ENCODE measurements at regions not wholly inside any gene's neighbourhood (a gene's known extent, or its start where the extent isn't known, plus 50 kb on each side); places are given as distances from the start of the nearest gene placed in this dataset.
"Not testable (repeated sequence)": the region's sequence is repeated elsewhere in the genome, so short reads cannot be mapped to it uniquely, and the experiment has no call there.

GRCh38 chr1:30655672-30656071 lies 67.7 kb downstream of the MATN1 start:
- Histone ChIP-seq H3K27me3 (no peaks in the 10 kb centered on the region), H3K9me3 (no peaks in the 10 kb centered on the region), H3K4me1 (peaks cover 3% of the 10 kb centered on the region; the same call in 1 of the 2 replicates), H3K36me3 (no peaks in the 10 kb centered on the region), H3K4me3 (ENCODE audit: low read depth, low read length) (no peak overlapping the region)
- DNase-seq: no peak
- no peak for TF ChIP-seq CTCF (IDR thresholded peaks at IDR 0.05; ENCODE audit: low read depth, low read length)

DNA sequence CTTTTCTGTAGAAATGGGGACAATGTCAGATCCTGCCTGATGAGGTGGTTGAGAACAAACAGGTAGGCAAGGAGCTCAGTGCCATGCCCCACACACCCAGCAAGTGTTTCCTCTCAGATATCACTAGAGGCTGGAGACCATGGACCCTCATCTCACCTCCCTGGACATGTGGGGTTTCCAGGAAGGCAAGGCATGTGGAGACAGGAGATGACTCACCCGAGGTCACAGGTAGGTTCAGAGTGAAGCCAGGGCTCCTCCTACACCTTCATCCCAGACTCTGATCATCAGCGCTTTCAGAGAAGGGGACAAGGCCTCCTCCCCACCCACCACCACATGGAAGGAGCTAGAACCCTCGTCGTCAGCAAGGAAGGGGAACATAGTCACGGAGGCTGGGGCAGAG lies 69.2 kb downstream of the MATN1 start:
- H3K4me3 ChIP-seq (ENCODE audit: low read depth, low read length): no peak overlapping the region
- H3K27me3 ChIP-seq: no peaks in the 10 kb centered on the region
- H3K36me3 ChIP-seq: no peaks in the 10 kb centered on the region
- DNase-seq: no peak
- peaks cover 3% of the 10 kb centered on the region; the same call in 1 of the 2 replicates for H3K4me1 ChIP-seq
- H3K9me3 ChIP-seq: no peaks in the 10 kb centered on the region
- TF ChIP-seq CTCF (IDR thresholded peaks at IDR 0.05; ENCODE audit: low read depth, low read length): no peak

- TF ChIP-seq CTCF (IDR thresholded peaks at IDR 0.05; ENCODE audit: low read depth, low read length): no peak
- H3K4me1 ChIP-seq: peaks cover 3% of the 10 kb centered on the region; the same call in 1 of the 2 replicates
These were observed 71.1 kb downstream of the MATN1 start for GRCh38 chr1:30652152-30652841.

DNA sequence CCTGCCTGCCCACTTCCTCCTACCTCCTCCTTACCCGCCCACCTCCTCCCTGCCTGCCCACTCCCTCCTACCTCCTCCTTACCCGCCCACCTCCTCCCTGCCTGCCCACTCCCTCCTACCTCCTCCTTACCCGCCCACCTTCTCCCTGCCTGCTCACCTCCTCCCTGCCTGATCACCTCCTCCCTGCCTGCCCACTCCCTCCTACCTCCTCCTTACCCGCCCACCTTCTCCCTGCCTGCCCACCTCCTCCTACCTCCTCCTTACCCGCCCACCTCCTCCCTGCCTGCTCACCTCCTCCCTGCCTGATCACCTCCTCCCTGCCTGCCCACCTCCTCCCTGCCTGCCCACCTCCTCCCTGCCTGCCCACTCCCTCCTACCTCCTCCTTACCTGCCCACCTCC lies 72.0 kb downstream of the MATN1 start:
- H3K4me1 ChIP-seq; H3K4me3 ChIP-seq (ENCODE audit: low read depth, low read length); H3K27me3 ChIP-seq; DNase-seq; H3K9me3 ChIP-seq; H3K36me3 ChIP-seq: not testable (repeated sequence)

More at GRCh38 chr1:30652152-30652841, 71.1 kb downstream of the MATN1 start:
- DNase-seq: no peak
- Histone ChIP-seq H3K27me3 (no peaks in the 10 kb centered on the region), H3K9me3 (no peaks in the 10 kb centered on the region), H3K4me3 (ENCODE audit: low read depth, low read length) (no peak overlapping the region), H3K36me3 (no peaks in the 10 kb centered on the region)

GRCh38 chr1:30650968-30651320 lies 72.4 kb downstream of the MATN1 start:
- H3K9me3 ChIP-seq: no peaks in the 10 kb centered on the region
- no peaks in the 10 kb centered on the region for H3K27me3 ChIP-seq
- no peaks in the 10 kb centered on the region for H3K36me3 ChIP-seq
- peaks cover 3% of the 10 kb centered on the region; the same call in 1 of the 2 replicates for H3K4me1 ChIP-seq
- DNase-seq: no peak
- no peak for TF ChIP-seq CTCF (IDR thresholded peaks at IDR 0.05; ENCODE audit: low read depth, low read length)
- no peak overlapping the region for H3K4me3 ChIP-seq (ENCODE audit: low read depth, low read length)

- H3K36me3 ChIP-seq: no peaks in the 10 kb centered on the region
- no peak for DNase-seq
- no peak overlapping the region for H3K4me3 ChIP-seq (ENCODE audit: low read depth, low read length)
- TF ChIP-seq CTCF (IDR thresholded peaks at IDR 0.05; ENCODE audit: low read depth, low read length): no peak
- H3K27me3 ChIP-seq: no peaks in the 10 kb centered on the region
- no peaks in the 10 kb centered on the region for H3K9me3 ChIP-seq
- H3K4me1 ChIP-seq: peaks cover 3% of the 10 kb centered on the region; the same call in 1 of the 2 replicates
These were observed 73.1 kb downstream of the MATN1 start for GRCh38 chr1:30650038-30650967.
